ENCODE measurements at regions not wholly inside any gene's neighbourhood (a gene's known extent, or its start where the extent isn't known, plus 50 kb on each side); places are given as distances from the start of the nearest gene placed in this dataset.

- no peak for DNase-seq
These were observed 82.8 kb upstream of the FXR1 start for GRCh38 chr3:180829409-180830405.

- no peak for DNase-seq
These were observed 77.0 kb upstream of the FXR1 start for GRCh38 chr3:180835501-180835900.

- DNase-seq = no peak
These were observed 75.7 kb upstream of the FXR1 start for GRCh38 chr3:180836766-180837165.

GRCh38 chr3:180854887-180855286 lies 57.6 kb upstream of the FXR1 start:
- no peak for DNase-seq

GRCh38 chr3:180855364-180855763 lies 57.1 kb upstream of the FXR1 start:
- no peak for DNase-seq

- DNase-seq = no peak
These were observed 56.5 kb upstream of the FXR1 start for GRCh38 chr3:180855956-180856355.

GRCh38 chr3:180860180-180860858 lies 52.2 kb upstream of the FXR1 start:
- no peak for DNase-seq
